Gastroesophageal sphincter (tissue), 3 donors: ENCODE measurements at regions not wholly inside any gene's neighbourhood (a gene's known extent, or its start where the extent isn't known, plus 50 kb on each side); places are given as distances from the start of the nearest gene placed in this dataset.

Experiments used
- CTCF ChIP-seq, 4 experiments: fragments of 200-600 bp in 2 of 4; fragments of 450-650 bp in 2 of 4; sonication (generic) in 1 of 4; IDR thresholded peaks; one replicate each; pipeline ENCODE4 v1.5.1; 2017 to 2019; ENCODE audit warnings: antibody characterized with exemption in 4 of 4, mild to moderate bottlenecking in 2 of 4, moderate library complexity in 2 of 4
- POLR2AphosphoS5 ChIP-seq: sonication (generic); formaldehyde crosslinking; IDR thresholded peaks from one replicate; pipeline ENCODE4 v1.6.1; 2017; ENCODE audit warnings: antibody characterized with exemption

GRCh38 chr20:6611911-6612605 lies 155.4 kb upstream of the BMP2 start:
- TF ChIP-seq POLR2AphosphoS5 (no peak), CTCF (IDR thresholded peaks at IDR 0.05) (no peak)
